NCI-H69 (cell line): ENCODE measurements at regions not wholly inside any gene's neighbourhood (a gene's known extent, or its start where the extent isn't known, plus 50 kb on each side); places are given as distances from the start of the nearest gene placed in this dataset.

Experiments
- DNase-seq: peaks from one replicate; lab custom pipeline; 2025; lab: John Stamatoyannopoulos, UW

- DNase-seq: no peak
These were observed 49.8 kb upstream of the CYP2D6 start for GRCh38 chr22:42180349-42180842.
